ENCODE measurements at regions not wholly inside any gene's neighbourhood (a gene's known extent, or its start where the extent isn't known, plus 50 kb on each side); places are given as distances from the start of the nearest gene placed in this dataset.

- no peak for DNase-seq
- intact Hi-C loops (cut with DNase I), result no loop called here
Measured at GRCh38 chr5:7955476-7955875, 86.5 kb downstream of the MTRR start.

DNA sequence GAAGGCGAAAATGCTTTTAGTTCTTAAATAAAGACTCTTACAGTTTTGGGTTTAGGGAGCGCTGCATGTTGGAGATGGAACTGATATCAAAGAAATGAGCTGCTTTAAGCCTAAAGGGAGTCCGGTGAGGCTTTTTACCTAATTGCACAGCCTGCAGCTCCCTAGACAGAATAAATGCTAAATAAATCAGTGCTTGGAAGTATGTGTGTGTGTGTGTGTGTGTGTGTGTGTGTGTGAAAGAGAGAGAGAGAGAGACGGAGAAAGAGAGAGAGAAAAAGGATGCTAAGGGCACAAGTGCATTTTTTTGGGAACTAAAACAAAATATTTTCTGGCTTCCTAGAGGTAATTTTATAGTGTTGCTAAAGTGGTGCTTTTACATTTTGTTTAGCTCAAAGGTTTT is 88.4 kb downstream of the MTRR start:
- DNase-seq, result no peak
- intact Hi-C loops (cut with DNase I), result no loop called here

DNA sequence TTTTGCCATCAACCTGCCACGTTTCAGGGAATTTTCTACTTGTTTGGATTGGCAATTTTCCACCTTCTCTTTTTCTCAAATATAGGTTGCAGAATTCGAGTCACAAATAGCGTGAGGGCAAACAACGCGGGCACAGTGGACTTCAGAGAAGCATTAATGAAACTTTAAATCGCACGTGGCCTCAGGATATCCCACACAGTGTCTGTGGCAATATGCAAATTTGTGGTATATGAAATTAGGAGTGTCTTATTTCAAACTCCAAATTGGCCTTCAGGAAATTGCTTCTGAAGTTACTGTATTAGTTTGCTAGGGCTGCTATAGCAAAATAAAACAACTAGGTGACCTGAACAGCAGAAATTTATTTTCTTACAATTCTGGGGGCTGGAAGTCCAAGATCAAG is 91.2 kb downstream of the MTRR start:
- intact Hi-C loops (cut with DNase I), result no loop called here
- no peak for DNase-seq

- DNase-seq, result no peak
- intact Hi-C loops (cut with DNase I), result no loop called here
Measured at GRCh38 chr5:7961540-7961939, 92.6 kb downstream of the MTRR start.

DNA sequence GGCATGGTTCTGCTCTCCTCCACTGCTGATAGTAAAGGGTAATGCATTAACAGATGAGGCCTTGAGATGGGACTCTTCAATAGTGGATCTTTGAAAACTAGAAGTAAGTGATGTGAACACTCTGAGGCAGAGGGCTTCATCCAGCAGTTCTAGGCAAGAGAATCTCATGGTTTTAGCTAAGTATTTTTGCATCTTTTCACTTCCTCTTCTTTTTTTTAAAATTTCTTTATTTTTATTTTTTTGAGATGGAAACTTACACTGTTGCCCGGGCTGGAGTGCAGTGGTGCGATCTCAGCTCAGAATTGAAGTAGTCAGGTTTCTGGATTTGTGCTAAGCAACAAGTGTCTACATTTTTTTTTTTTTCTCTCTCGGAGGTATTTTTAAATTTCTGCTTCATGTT is 101.9 kb downstream of the MTRR start:
- DNase-seq, result no peak
- intact Hi-C loops (cut with DNase I), result no loop called here

DNA sequence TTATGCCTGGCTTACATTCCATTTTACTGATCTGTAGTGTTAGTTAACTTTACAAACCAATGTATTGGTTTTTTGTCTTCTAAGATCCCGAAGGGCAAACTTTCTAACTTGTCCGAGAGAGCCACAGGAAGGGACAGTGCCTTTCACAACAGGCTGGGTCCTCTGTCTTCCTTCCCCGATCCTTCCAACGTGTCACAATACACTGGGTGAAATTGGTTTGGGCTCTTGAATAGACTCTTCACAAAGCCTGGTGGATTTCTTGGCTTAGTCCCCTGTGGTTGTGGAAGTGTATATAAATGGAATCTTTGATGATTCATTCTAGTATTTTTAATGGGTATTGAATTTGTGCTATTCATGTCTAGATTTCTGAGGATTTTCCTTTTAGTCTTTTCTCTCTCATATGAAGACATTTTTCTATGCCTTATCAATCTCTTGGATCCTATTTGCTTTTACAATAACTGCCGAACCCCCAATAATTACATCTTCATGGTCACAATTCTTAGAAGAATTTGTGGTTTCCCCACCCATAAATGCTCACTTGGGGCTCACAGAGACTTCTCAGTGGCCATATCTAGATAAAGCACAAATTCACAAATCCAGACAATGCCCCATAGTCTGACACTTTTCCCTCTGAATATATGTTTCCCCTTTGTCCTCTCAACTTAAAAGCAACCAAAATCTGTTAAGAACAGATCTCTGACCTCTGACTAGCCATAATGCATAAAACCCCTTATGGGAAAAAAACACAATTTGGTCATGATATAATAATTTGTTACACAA is 107.7 kb downstream of the MTRR start:
- intact Hi-C loops (cut with DNase I), result no loop called here
- no peak for DNase-seq

DNA sequence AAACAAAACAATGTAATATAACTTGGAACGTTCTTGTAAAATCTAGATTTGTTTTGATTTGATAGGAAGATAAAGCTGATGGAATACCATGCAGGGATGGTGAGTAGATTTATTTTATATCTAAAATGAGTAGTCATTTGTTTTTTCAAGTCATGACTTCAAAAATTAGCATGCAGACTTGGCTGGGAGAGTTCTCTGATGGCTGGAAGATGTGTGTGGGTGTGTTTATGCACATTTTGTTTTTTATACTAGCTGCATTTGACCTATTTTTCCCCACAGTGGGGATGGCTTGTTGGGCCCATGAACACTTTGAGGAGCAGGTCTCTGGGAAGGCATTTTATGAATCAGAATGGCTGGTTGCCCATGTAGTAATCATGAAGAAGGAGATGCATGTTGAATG is 109.2 kb downstream of the MTRR start:
- no peak for DNase-seq
- intact Hi-C loops (cut with DNase I), result no loop called here

DNA sequence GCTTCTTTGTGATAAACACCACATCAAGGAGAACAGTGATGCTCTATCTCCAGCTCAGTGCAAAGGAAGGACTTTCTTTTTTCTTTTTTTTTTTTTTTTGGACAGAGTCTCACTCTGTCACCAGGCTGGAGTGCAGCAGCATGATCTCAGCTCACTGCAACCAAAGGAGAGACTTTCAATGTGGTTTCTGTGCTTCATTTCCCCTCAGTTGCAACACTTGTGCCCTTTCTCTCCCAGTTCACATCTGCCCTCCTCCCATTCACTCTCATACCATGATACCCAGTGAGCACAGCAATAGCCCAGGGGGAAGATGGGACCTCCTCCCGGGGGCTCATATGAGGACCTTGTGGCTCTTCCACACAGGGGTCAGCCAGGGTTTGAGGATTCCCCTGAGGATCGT is 110.0 kb downstream of the MTRR start:
- intact Hi-C loops (cut with DNase I), result no loop called here
- no peak for DNase-seq

- intact Hi-C loops (cut with DNase I), result no loop called here
- no peak for DNase-seq
Measured at GRCh38 chr5:7980881-7981280, 111.9 kb downstream of the MTRR start.

DNA sequence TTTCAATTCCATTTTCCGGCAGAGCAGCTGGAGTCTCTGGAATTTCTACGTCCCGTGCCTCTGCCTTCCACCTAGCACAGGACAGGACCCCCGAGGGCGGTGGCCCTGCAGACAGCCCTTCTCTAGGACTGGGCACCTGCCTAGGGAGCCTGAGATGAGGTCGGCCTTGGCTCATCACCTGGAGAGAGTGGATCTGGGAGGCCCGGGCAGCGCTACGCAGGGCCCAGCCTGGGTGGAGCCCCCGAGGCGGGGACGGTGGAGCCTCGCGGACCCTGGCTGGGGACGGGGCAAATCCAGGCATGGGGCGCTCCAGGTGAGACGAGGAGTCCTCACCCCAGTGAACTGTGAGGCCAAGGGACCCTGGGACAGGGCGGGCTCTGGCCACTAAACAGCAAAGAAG is 114.5 kb downstream of the MTRR start:
- DNase-seq, result no peak
- intact Hi-C loops (cut with DNase I), result no loop called here

- no peak for DNase-seq
- intact Hi-C loops (cut with DNase I), result no loop called here
Measured at GRCh38 chr5:7991125-7991821, 122.3 kb downstream of the MTRR start.

- DNase-seq, result no peak
- intact Hi-C loops (cut with DNase I), result no loop called here
Measured at GRCh38 chr5:7995688-7996294, 126.8 kb downstream of the MTRR start.

GRCh38 chr5:8005416-8005815 is 136.5 kb downstream of the MTRR start:
- intact Hi-C loops (cut with DNase I), result no loop called here
- DNase-seq, result no peak

DNA sequence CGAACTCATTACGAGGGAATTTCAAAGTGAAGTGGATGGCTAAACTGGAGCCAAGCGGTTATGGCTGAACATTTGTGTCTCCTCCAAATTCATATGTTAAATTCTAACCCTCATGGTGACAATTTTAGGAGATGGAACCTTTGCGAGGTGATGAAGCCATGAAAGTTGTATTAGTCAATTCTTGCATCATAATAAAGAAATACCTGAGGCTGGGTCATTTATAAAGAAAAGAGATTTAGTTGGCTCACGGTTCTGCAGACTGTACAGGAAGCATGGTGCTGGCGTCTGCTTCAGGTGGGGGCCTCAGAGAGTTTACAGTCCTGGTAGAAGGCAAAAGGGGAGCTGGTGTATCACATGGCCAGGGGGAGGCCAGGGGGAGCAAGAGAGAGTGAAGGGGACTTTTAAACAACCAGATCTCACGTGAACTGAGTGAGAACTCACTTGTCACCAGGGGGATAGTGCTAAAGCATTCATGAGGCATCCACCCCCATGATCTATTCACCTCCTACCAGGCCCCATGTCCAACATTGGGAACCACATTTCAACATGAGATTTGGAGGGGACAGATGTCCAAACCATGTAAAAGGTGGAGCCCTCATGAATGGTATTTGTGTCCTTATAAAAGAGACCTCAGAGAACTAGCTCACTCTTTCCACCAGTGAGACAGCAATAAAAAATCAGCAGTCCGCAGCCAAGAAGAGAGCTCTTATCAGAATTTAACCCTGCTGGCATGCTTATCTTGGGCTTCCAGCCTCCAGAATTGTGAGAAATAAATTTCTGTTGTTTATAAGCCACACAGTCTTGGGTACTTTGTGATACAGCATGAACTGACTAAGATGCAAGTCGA is 143.4 kb downstream of the MTRR start:
- intact Hi-C loops (cut with DNase I), result no loop called here
- DNase-seq, result no peak

GRCh38 chr5:8013948-8014710 is 145.2 kb downstream of the MTRR start:
- intact Hi-C loops (cut with DNase I), result no loop called here
- no peak for DNase-seq

DNA sequence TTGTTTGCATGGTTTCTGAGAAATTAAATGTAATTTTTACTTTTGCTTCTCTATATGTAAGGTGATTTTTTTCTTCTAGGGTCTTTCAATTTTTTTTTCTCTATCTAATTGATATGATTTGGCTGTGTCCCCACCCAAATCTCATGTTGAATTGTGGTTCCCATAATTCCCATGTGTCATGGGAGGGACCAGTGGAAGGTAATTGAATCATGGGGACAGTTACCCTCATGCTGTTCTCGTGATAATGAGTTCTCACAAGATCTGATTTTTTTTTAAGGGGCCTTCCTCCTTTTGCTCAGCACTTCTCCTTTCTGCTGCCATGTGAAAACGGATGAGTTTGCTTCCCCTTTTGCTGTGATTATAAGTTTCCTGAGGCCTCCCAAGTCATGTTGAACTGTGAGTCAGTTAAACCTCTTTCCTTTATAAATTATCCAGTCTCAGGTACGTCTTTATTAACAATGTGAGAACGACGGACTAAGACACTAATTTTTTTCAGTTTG is 150.8 kb downstream of the MTRR start:
- intact Hi-C loops (cut with DNase I), result no loop called here
- DNase-seq, result no peak

- intact Hi-C loops (cut with DNase I), result no loop called here
- no peak for DNase-seq
Measured at GRCh38 chr5:8020861-8021514, 152.0 kb downstream of the MTRR start.

DNA sequence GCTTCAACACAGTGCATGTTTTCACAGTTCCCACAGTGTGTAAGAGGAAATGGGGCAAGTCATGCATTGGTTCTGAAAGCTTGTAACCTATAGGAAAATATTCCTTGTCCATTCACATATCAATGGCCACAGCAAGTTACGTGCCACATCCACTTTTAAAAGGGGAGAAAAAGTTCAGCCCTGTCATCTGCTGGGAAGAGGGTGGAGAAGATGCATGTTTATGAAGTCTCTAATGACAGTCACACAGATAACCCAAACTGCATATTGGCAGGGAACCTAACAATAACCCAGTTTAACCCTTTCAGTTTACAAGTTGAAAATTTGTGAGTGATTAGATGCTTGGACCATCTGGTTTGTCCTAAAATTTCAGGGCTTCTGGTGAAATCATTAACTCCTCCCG is 159.3 kb downstream of the MTRR start:
- no peak for DNase-seq
- intact Hi-C loops (cut with DNase I), result no loop called here

GRCh38 chr5:8033261-8033660 is 164.3 kb downstream of the MTRR start:
- no peak for DNase-seq
- intact Hi-C loops (cut with DNase I), result no loop called here

DNA sequence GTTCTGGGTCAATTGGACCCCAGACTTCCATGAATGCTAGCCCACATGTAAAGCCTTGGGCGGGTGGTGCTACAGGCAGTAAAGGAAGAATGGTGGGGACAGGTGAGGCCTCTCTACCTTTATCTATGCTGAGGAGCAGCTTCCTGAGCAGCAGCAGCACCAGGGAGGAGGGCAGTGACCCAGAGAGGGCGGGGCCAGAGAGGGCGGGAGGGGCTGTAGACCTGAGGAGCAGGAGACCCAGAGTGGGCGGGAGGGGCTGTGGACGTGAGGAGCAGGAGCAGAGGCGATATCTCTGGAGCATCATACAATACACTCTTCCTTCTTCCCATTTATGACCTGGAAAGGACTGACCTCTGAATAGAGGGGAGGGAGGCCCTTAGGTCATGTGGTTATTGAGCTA is 165.9 kb downstream of the MTRR start:
- intact Hi-C loops (cut with DNase I), result no loop called here
- DNase-seq, result no peak

Measured in posterior cingulate gyrus (tissue), 11 donors.